SK-N-SH treated with all-trans-retinoic acid at 6 μM for 48 hours (cell line): ENCODE measurements at regions not wholly inside any gene's neighbourhood (a gene's known extent, or its start where the extent isn't known, plus 50 kb on each side); places are given as distances from the start of the nearest gene placed in this dataset.
A peak's percentile ranks its signal among the peaks of the same experiment; 100 is the strongest.

ENCODE experiments used
- ATAC-seq: fragments of 200-7000 bp; cut with Tn5 transposase; 3 replicates; pipeline ENCODE4 v1.9.1; 2020; ENCODE audit warnings: mild to moderate bottlenecking, moderate library complexity
- BACH2 ChIP-seq: fragments of 250-450 bp; sonication (Bioruptor Pico); IDR thresholded peaks from 2 replicates; pipeline ENCODE4 v1.9.0; 2021; ENCODE audit warnings: mild to moderate bottlenecking, borderline replicate concordance
- CREB5 ChIP-seq: fragments of 250-450 bp; sonication (Bioruptor Pico); IDR thresholded peaks from 2 replicates; pipeline ENCODE4 v1.5.1; 2020; ENCODE audit warnings: low read depth, mild to moderate bottlenecking, moderate library complexity
- CSRNP3 ChIP-seq: fragments of 250-450 bp; sonication (Bioruptor Pico); IDR thresholded peaks from 2 replicates; pipeline ENCODE4 v1.5.1; 2021; ENCODE audit warnings: mild to moderate bottlenecking, moderate library complexity
- ESRRG ChIP-seq: fragments of 250-450 bp; sonication (Bioruptor Pico); IDR thresholded peaks from 2 replicates; pipeline ENCODE4 v1.6.1; 2021; ENCODE audit warnings: mild to moderate bottlenecking
- ISL1 ChIP-seq: fragments of 250-450 bp; sonication (Bioruptor Pico); IDR thresholded peaks from 2 replicates; pipeline ENCODE4 v2.1.2; 2022; ENCODE audit warnings: mild to moderate bottlenecking, moderate library complexity
- OSR1 ChIP-seq: fragments of 250-450 bp; sonication (Bioruptor Pico); IDR thresholded peaks from 2 replicates; pipeline ENCODE4 v1.8.0; 2022; ENCODE audit warnings: moderate library complexity, mild to moderate bottlenecking, inconsistent platforms
- PATZ1 ChIP-seq: fragments of 250-450 bp; sonication (Bioruptor Pico); IDR thresholded peaks from 2 replicates; pipeline ENCODE4 v1.8.0; 2020; ENCODE audit warnings: mild to moderate bottlenecking, moderate library complexity, borderline replicate concordance
- POU6F1 ChIP-seq: fragments of 250-450 bp; sonication (Bioruptor Pico); IDR thresholded peaks from 2 replicates; pipeline ENCODE4 v1.8.0; 2021; ENCODE audit warnings: low read depth, mild to moderate bottlenecking, moderate library complexity, borderline replicate concordance
- PPARA ChIP-seq: fragments of 250-450 bp; sonication (Bioruptor Pico); IDR thresholded peaks from 2 replicates; pipeline ENCODE4 v1.5.0; 2020; ENCODE audit warnings: mild to moderate bottlenecking, borderline replicate concordance
- RARB ChIP-seq: fragments of 250-450 bp; sonication (Bioruptor Pico); IDR thresholded peaks from 2 replicates; pipeline ENCODE4 v1.8.0; 2021; ENCODE audit warnings: mild to moderate bottlenecking, moderate library complexity
- SNAI2 ChIP-seq: fragments of 250-450 bp; sonication (Bioruptor Pico); IDR thresholded peaks from 2 replicates; pipeline ENCODE4 v1.5.0; 2020; ENCODE audit warnings: mild to moderate bottlenecking, moderate library complexity
- TCF4 ChIP-seq: fragments of 250-450 bp; sonication (Bioruptor Pico); IDR thresholded peaks from 2 replicates; pipeline ENCODE4 v1.8.0; 2021; ENCODE audit warnings: mild to moderate bottlenecking, moderate library complexity, borderline replicate concordance
- TOX ChIP-seq: fragments of 250-450 bp; sonication (Bioruptor Pico); IDR thresholded peaks from 2 replicates; pipeline ENCODE4 v1.8.0; 2021; ENCODE audit warnings: mild to moderate bottlenecking, moderate library complexity, borderline replicate concordance
- TSHZ2 ChIP-seq: fragments of 250-450 bp; sonication (Bioruptor Pico); IDR thresholded peaks from 2 replicates; pipeline ENCODE4 v1.5.0; 2020; ENCODE audit warnings: mild to moderate bottlenecking, moderate library complexity
- ZC3H10 ChIP-seq: fragments of 250-450 bp; sonication (Bioruptor Pico); IDR thresholded peaks from 2 replicates; pipeline ENCODE4 v1.5.1; 2021; ENCODE audit warnings: mild to moderate bottlenecking, moderate library complexity
- ZFP3 ChIP-seq: fragments of 250-450 bp; sonication (Bioruptor Pico); IDR thresholded peaks from 2 replicates; pipeline ENCODE4 v1.5.0; 2020; ENCODE audit warnings: mild to moderate bottlenecking, moderate library complexity
- ZFP30 ChIP-seq: fragments of 450-650 bp; formaldehyde crosslinking; IDR thresholded peaks from 2 replicates; pipeline ENCODE4 v1.5.0; 2022; ENCODE audit warnings: mild to moderate bottlenecking, moderate library complexity
- ZNF565 ChIP-seq: fragments of 450-650 bp; formaldehyde crosslinking; conservative IDR thresholded peaks from 2 replicates; pipeline ENCODE4 v1.5.0; 2020; ENCODE audit warnings: low read depth, mild to moderate bottlenecking, moderate library complexity
- ZNF70 ChIP-seq: fragments of 450-650 bp; formaldehyde crosslinking; IDR thresholded peaks from 2 replicates; pipeline ENCODE4 v1.5.0; 2020; ENCODE audit warnings: mild to moderate bottlenecking, moderate library complexity
- ZNF8 ChIP-seq: fragments of 450-650 bp; formaldehyde crosslinking; IDR thresholded peaks from 2 replicates; pipeline ENCODE4 v1.5.0; 2020; ENCODE audit warnings: mild to moderate bottlenecking, moderate library complexity

GRCh38 chr1:218817071-218817470, 356.6 kb upstream of the LYPLAL1 start:
- ATAC-seq: 0 out of 3 replicates have a peak, but pooled peaks have one; percentile 33
- TF ChIP-seq POU6F1 (CRISPR knock-in tag): no peak
- TF ChIP-seq ZC3H10 (CRISPR knock-in tag): no peak
- TF ChIP-seq ISL1 (CRISPR knock-in tag): no peak
- no peak for TF ChIP-seq ZFP3 (CRISPR knock-in tag)
- TF ChIP-seq SNAI2 (CRISPR knock-in tag): no peak
- no peak for TF ChIP-seq RARB
- TF ChIP-seq ZFP30 (CRISPR knock-in tag): no peak
- TF ChIP-seq ZNF8: no peak
- TF ChIP-seq CSRNP3: no peak
- TF ChIP-seq ZNF70 (CRISPR knock-in tag): no peak
- no peak for TF ChIP-seq PATZ1 (CRISPR knock-in tag)
- no peak for TF ChIP-seq ZNF565 (CRISPR knock-in tag)
- TF ChIP-seq ESRRG (CRISPR knock-in tag): no peak

GRCh38 chr1:218817691-218818465, 355.8 kb upstream of the LYPLAL1 start:
- ATAC-seq: 0 out of 3 replicates have a peak, but pooled peaks have one; percentile 28
- TF ChIP-seq ZFP3 (CRISPR knock-in tag) (no peak), ZFP30 (CRISPR knock-in tag) (no peak), TOX (CRISPR knock-in tag) (no peak), ESRRG (CRISPR knock-in tag) (no peak), PATZ1 (CRISPR knock-in tag) (no peak), PPARA (CRISPR knock-in tag) (no peak), ISL1 (CRISPR knock-in tag) (no peak), OSR1 (CRISPR knock-in tag) (no peak), BACH2 (CRISPR knock-in tag) (no peak), TCF4 (CRISPR knock-in tag) (no peak), TSHZ2 (CRISPR knock-in tag) (no peak), CREB5 (CRISPR knock-in tag) (no peak), CSRNP3 (no peak)
